Lung microvascular endothelial cell (primary cell): ENCODE measurements at regions not wholly inside any gene's neighbourhood (a gene's known extent, or its start where the extent isn't known, plus 50 kb on each side); places are given as distances from the start of the nearest gene placed in this dataset.

ENCODE experiments used
- DNase-seq, 2 donors: peaks; one replicate each; pipeline versions ENCODE4 v3.0.0 to v3.0.0-alpha.2; 2010; ENCODE audit warnings: low read depth in 2 of 2

GRCh38 chr3:16658004-16658924, 53.0 kb upstream of the DAZL start:
- no peak for DNase-seq

GRCh38 chr3:16658925-16659793, 53.9 kb upstream of the DAZL start:
- DNase-seq: no peak

GRCh38 chr3:16663854-16664712, 58.9 kb upstream of the DAZL start:
- DNase-seq: no peak

GRCh38 chr3:16665282-16665741, 60.1 kb upstream of the DAZL start:
- DNase-seq: peak in 1 of 2 donors; percentile 8

- DNase-seq: no peak
Measured at GRCh38 chr3:16666206-16666605, 61.0 kb upstream of the DAZL start.

GRCh38 chr3:16667633-16668032, 62.4 kb upstream of the DAZL start:
- no peak for DNase-seq

GRCh38 chr3:16668776-16669545, 63.7 kb upstream of the DAZL start:
- no peak for DNase-seq

- DNase-seq: no peak
Measured at GRCh38 chr3:16670191-16670590, 65.0 kb upstream of the DAZL start.

GRCh38 chr3:16671690-16672089, 66.5 kb upstream of the DAZL start:
- no peak for DNase-seq

- no peak for DNase-seq
Measured at GRCh38 chr3:16673530-16673929, 68.3 kb upstream of the DAZL start.

GRCh38 chr3:16675805-16676204, 70.6 kb upstream of the DAZL start:
- no peak for DNase-seq

- DNase-seq: no peak
Measured at GRCh38 chr3:16686679-16687078, 81.5 kb upstream of the DAZL start.

- no peak for DNase-seq
Measured at GRCh38 chr3:16687221-16687620, 82.0 kb upstream of the DAZL start.

- no peak for DNase-seq
Measured at GRCh38 chr3:16692486-16693344, 87.5 kb upstream of the DAZL start.

GRCh38 chr3:16693820-16694219, 88.6 kb upstream of the DAZL start:
- DNase-seq: no peak

- no peak for DNase-seq
Measured at GRCh38 chr3:16695710-16696109, 90.5 kb upstream of the DAZL start.

GRCh38 chr3:16697443-16698147, 92.4 kb upstream of the DAZL start:
- DNase-seq: no peak

- DNase-seq: no peak
Measured at GRCh38 chr3:16700651-16701050, 95.4 kb upstream of the DAZL start.

- DNase-seq: no peak
Measured at GRCh38 chr3:16704941-16705340, 99.7 kb upstream of the DAZL start.
